ENCODE measurements at regions not wholly inside any gene's neighbourhood (a gene's known extent, or its start where the extent isn't known, plus 50 kb on each side); places are given as distances from the start of the nearest gene placed in this dataset.
"Not testable (repeated sequence)": the region's sequence is repeated elsewhere in the genome, so short reads cannot be mapped to it uniquely, and the experiment has no call there.

- not testable (repeated sequence) for H3K4me3 ChIP-seq (ENCODE audit: control insufficient read depth, low read depth, low read length); DNase-seq (ENCODE audit: low read depth)
Measured at GRCh38 chr2:187610450-187610849, 56.2 kb upstream of the TFPI start.

GRCh38 chr2:187612857-187613256 is 58.6 kb upstream of the TFPI start:
- TF ChIP-seq CTCF (conservative IDR thresholded peaks at IDR 0.05; ENCODE audit: control insufficient read depth, insufficient read depth, low read depth, low read length), result no peak
- no peak for DNase-seq (ENCODE audit: low read depth)
- no peak overlapping the region for H3K4me3 ChIP-seq (ENCODE audit: control insufficient read depth, low read depth, low read length)

GRCh38 chr2:187614756-187615155 is 60.5 kb upstream of the TFPI start:
- no peak overlapping the region for H3K4me3 ChIP-seq (ENCODE audit: control insufficient read depth, low read depth, low read length)
- TF ChIP-seq CTCF (conservative IDR thresholded peaks at IDR 0.05; ENCODE audit: control insufficient read depth, insufficient read depth, low read depth, low read length), result no peak
- DNase-seq (ENCODE audit: low read depth), result peak; percentile 38

- peak; percentile 28 for TF ChIP-seq CTCF (conservative IDR thresholded peaks at IDR 0.05; ENCODE audit: control insufficient read depth, insufficient read depth, low read depth, low read length)
- DNase-seq (ENCODE audit: low read depth), result peak; percentile 63
- H3K4me3 ChIP-seq (ENCODE audit: control insufficient read depth, low read depth, low read length), result no peak overlapping the region
Measured at GRCh38 chr2:187615364-187615763, 61.1 kb upstream of the TFPI start.

- H3K4me3 ChIP-seq (ENCODE audit: control insufficient read depth, low read depth, low read length), result no peak overlapping the region
- no peak for DNase-seq (ENCODE audit: low read depth)
- TF ChIP-seq CTCF (conservative IDR thresholded peaks at IDR 0.05; ENCODE audit: control insufficient read depth, insufficient read depth, low read depth, low read length), result no peak
Measured at GRCh38 chr2:187615902-187616301, 61.7 kb upstream of the TFPI start.

DNA sequence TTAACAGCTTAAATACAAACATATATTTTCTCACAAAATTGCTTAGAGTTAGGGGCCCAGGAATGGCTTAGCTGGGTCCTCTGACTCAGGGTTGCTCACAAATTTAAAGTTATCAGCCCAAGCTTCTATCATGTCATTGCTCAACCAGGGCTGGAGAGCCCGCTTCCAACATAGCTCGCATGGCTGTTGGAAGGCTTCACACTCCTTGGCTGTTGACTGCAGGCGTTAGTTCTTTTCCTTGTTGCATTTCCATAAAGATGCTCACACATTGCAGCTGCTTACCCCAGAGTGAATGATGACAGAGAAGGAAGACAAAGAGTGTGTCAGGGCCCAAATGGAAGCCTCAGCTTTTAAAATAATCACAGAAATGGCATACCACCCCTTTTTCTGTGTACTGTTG is 62.9 kb upstream of the TFPI start:
- no peak for TF ChIP-seq CTCF (conservative IDR thresholded peaks at IDR 0.05; ENCODE audit: control insufficient read depth, insufficient read depth, low read depth, low read length)

GRCh38 chr2:187617905-187618304 is 63.7 kb upstream of the TFPI start:
- no peak overlapping the region for H3K4me3 ChIP-seq (ENCODE audit: control insufficient read depth, low read depth, low read length)
- no peak for TF ChIP-seq CTCF (conservative IDR thresholded peaks at IDR 0.05; ENCODE audit: control insufficient read depth, insufficient read depth, low read depth, low read length)
- DNase-seq (ENCODE audit: low read depth), result peak; percentile 21

More for the DNA sequence above, 62.9 kb upstream of the TFPI start:
- DNase-seq (ENCODE audit: low read depth), result no peak
- H3K4me3 ChIP-seq (ENCODE audit: control insufficient read depth, low read depth, low read length), result no peak overlapping the region

Measured in fibroblast of mammary gland (primary cell).